ENCODE measurements at regions not wholly inside any gene's neighbourhood (a gene's known extent, or its start where the extent isn't known, plus 50 kb on each side); places are given as distances from the start of the nearest gene placed in this dataset.

DNA sequence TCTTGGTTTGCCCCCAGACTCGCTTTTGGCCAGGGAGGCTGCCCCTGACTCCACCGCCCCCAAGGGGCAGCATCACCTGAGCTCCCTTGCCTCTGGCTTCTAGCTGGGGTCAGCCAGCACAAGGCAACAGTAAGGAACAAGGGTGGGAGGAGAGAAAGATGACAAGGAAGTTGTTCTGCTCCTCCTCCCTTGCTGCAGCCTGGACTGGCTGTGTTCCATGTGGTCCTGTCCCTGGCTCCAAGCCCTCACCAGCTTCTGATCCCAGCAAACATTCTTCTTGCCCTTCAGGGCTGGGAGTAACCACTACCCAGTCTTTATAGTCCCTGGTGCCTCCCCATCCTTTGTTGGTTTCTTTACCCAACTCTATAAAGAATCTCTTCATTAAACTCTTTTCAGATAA is 100.3 kb upstream of the SPIN1 start:
- TF ChIP-seq, protein P1, sequence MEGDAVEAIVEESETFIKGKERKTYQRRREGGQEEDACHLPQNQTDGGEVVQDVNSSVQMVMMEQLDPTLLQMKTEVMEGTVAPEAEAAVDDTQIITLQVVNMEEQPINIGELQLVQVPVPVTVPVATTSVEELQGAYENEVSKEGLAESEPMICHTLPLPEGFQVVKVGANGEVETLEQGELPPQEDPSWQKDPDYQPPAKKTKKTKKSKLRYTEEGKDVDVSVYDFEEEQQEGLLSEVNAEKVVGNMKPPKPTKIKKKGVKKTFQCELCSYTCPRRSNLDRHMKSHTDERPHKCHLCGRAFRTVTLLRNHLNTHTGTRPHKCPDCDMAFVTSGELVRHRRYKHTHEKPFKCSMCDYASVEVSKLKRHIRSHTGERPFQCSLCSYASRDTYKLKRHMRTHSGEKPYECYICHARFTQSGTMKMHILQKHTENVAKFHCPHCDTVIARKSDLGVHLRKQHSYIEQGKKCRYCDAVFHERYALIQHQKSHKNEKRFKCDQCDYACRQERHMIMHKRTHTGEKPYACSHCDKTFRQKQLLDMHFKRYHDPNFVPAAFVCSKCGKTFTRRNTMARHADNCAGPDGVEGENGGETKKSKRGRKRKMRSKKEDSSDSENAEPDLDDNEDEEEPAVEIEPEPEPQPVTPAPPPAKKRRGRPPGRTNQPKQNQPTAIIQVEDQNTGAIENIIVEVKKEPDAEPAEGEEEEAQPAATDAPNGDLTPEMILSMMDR (conservative IDR thresholded peaks at IDR 0.05; ENCODE audit: control insufficient read depth, insufficient read depth, low read depth, low read length): no peak
- no peak for DNase-seq (ENCODE audit: low read depth)
- no peak overlapping the region for H3K4me3 ChIP-seq (ENCODE audit: control insufficient read depth, low read depth, low read length)

DNA sequence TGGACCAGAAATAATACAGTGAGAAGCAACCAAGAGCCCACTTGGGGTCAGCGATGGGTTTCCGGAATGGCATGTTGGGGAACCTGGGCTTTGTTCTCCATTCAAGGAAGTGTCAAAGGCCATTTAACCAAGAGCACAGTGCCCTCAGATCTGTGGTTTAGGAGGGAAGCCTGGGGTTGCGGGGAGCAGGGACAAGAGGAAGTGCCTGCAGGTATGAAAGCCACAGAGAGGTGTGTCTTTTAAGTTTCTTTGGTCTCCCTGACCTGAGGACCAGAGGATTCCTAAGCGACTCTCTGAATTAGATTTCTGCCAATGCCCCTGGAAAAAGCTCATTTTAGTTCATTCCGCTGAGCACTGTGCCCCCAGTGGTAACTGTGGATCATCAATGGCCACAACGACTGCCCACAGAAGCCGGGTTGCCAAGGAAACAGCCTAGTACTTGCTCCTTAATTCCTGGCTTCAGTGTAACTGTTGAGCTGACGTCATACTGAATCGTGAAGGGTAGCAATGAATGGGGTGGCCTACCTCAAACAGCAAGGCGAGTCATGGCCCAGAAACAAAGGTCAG is 107.3 kb upstream of the SPIN1 start:
- DNase-seq (ENCODE audit: low read depth): peak; percentile 49
- H3K4me3 ChIP-seq (ENCODE audit: control insufficient read depth, low read depth, low read length): no peak overlapping the region
- TF ChIP-seq, protein P1 (conservative IDR thresholded peaks at IDR 0.05; ENCODE audit: control insufficient read depth, insufficient read depth, low read depth, low read length): no peak

DNA sequence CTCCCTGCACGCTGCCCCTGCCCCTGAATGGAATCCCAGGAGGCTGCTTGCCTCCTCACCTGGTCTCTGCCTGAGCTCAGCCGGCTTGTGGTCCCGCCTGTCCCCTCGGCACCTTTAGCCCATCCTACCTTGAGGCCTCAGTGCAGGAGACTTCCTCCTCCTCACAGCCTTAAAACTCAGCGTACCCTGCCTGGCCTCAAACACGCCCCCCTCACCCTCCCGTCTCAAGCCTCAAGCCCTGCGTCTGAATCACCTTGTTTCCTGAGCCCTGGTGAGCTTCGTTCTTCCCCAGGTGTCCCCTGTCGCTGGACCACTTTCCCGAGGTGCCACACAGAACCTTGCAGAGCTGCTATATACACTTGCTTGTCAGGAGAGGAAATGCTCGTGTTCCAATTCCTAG is 110.2 kb upstream of the SPIN1 start:
- TF ChIP-seq, protein P1 (conservative IDR thresholded peaks at IDR 0.05; ENCODE audit: control insufficient read depth, insufficient read depth, low read depth, low read length): no peak
- DNase-seq (ENCODE audit: low read depth): no peak
- H3K4me3 ChIP-seq (ENCODE audit: control insufficient read depth, low read depth, low read length): no peak overlapping the region

DNA sequence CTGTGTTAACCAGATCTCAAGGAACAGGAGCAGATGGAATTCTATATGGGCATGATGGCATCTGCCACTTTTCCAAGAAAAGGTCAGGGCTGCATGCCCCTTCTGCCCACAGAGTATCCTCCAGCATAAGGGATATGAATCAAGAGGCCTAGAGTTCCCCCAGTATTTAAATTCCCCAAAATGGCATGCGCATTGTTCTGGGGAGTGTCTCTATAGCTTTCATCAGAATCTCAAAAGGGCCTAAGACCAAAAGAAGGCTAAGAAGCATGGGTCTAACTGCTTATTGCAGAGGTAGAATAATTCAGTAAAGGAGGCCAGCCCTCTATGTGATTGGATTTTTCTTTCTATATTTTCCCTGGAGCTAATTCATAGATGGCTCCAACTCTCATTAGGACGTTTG is 114.2 kb upstream of the SPIN1 start:
- no peak overlapping the region for H3K4me3 ChIP-seq (ENCODE audit: control insufficient read depth, low read depth, low read length)
- TF ChIP-seq, protein P1 (conservative IDR thresholded peaks at IDR 0.05; ENCODE audit: control insufficient read depth, insufficient read depth, low read depth, low read length): no peak
- no peak for DNase-seq (ENCODE audit: low read depth)

DNA sequence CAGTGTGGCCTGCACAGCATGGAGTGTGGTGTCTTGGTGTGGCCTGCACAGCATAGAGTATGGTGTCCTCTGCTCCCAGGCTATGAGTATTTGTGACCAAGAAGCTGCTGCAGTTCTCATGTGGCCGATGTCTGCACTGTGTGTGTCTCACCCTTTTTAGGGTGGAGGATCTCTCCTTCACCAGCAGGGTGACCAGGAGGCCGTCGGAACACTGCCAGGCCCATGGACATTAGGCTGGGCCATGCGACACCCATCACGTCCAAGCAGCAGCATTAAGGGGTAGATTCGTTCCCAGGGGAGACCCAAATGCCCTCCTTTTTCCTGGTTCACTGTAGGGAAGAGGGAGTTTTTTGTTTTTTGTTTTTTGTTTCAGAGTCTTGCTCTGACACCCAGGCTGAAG is 115.3 kb upstream of the SPIN1 start:
- no peak for DNase-seq (ENCODE audit: low read depth)
- TF ChIP-seq, protein P1 (conservative IDR thresholded peaks at IDR 0.05; ENCODE audit: control insufficient read depth, insufficient read depth, low read depth, low read length): no peak
- no peak overlapping the region for H3K4me3 ChIP-seq (ENCODE audit: control insufficient read depth, low read depth, low read length)

DNA sequence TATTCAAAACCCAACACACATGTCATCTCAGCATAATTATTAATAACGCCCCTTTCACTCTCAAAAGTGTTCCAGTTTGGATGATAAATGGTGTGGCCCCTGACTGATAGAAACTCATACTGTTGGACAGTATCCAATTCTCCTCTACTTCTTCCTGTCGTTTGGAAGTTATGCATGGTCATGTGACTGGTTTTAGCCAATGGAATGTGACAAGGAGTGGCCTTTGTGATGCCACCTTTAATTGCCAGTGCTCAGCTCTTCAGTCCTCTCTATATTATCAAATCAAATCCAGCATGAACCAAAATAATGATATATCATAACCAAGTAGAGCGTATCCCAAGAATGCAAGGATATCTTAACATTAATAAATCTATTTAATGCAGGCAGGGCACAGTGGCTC is 117.8 kb upstream of the SPIN1 start:
- TF ChIP-seq, protein P1 (conservative IDR thresholded peaks at IDR 0.05; ENCODE audit: control insufficient read depth, insufficient read depth, low read depth, low read length): no peak
- no peak for DNase-seq (ENCODE audit: low read depth)
- H3K4me3 ChIP-seq (ENCODE audit: control insufficient read depth, low read depth, low read length): no peak overlapping the region

DNA sequence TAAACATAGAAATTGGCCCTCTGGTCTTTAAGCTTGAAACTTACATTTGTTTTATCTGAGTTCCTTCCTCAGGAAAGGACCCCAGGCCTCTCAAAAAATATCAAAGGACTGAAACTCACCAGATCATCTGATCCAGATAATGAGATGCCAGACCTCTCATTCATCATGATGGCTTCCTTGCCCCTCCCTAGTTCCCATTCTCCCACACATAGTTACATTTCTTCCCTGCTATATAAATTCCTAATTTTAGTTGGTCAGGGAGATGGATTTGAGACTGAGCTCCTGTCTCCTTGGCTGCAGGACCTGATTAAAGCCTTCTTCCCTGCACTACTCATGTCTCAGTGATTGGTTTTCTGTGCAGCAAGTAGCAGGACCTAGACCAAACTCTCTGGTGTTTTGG is 119.4 kb upstream of the SPIN1 start:
- TF ChIP-seq, protein P1 (conservative IDR thresholded peaks at IDR 0.05; ENCODE audit: control insufficient read depth, insufficient read depth, low read depth, low read length): no peak
- DNase-seq (ENCODE audit: low read depth): no peak
- no peak overlapping the region for H3K4me3 ChIP-seq (ENCODE audit: control insufficient read depth, low read depth, low read length)

Measured in fibroblast of mammary gland (primary cell).